ENCODE measurements at regions not wholly inside any gene's neighbourhood (a gene's known extent, or its start where the extent isn't known, plus 50 kb on each side); places are given as distances from the start of the nearest gene placed in this dataset.

GRCh38 chr10:125399289-125399688, 238.9 kb upstream of the CTBP2 start:
- no peak for DNase-seq
- Mint-ChIP-seq H3K4me3 (no peak overlapping the region), H3K4me1 (ENCODE audit: low read depth) (no peaks in the 10 kb centered on the region), H3K36me3 (ENCODE audit: low read depth) (no peaks in the 10 kb centered on the region), H3K9me3 (peaks cover 1% of the 10 kb centered on the region), H3K27ac (no peak overlapping the region), H3K27me3 (ENCODE audit: low read depth) (no peaks in the 10 kb centered on the region)
- CTCF ChIA-PET, result no interaction called here
- intact Hi-C loops (cut with micrococcal nuclease), result no loop called here

GRCh38 chr10:125398270-125398669, 237.9 kb upstream of the CTBP2 start:
- no peaks in the 10 kb centered on the region for H3K9me3 Mint-ChIP-seq
- CTCF ChIA-PET, result no interaction called here
- H3K27ac Mint-ChIP-seq, result no peak overlapping the region
- H3K27me3 Mint-ChIP-seq (ENCODE audit: low read depth), result no peaks in the 10 kb centered on the region
- no peaks in the 10 kb centered on the region for H3K36me3 Mint-ChIP-seq (ENCODE audit: low read depth)
- intact Hi-C loops (cut with micrococcal nuclease), result no loop called here
- no peaks in the 10 kb centered on the region for H3K4me1 Mint-ChIP-seq (ENCODE audit: low read depth)
- DNase-seq, result no peak
- no peak overlapping the region for H3K4me3 Mint-ChIP-seq

GRCh38 chr10:125397608-125398007, 237.2 kb upstream of the CTBP2 start:
- Mint-ChIP-seq H3K9me3 (no peaks in the 10 kb centered on the region), H3K27ac (no peak overlapping the region), H3K36me3 (ENCODE audit: low read depth) (no peaks in the 10 kb centered on the region), H3K27me3 (ENCODE audit: low read depth) (no peaks in the 10 kb centered on the region), H3K4me3 (no peak overlapping the region), H3K4me1 (ENCODE audit: low read depth) (no peaks in the 10 kb centered on the region)
- no peak for DNase-seq
- intact Hi-C loops (cut with micrococcal nuclease), result no loop called here
- CTCF ChIA-PET, result no interaction called here

- Mint-ChIP-seq H3K4me3 (no peak overlapping the region), H3K27me3 (ENCODE audit: low read depth) (no peaks in the 10 kb centered on the region), H3K27ac (no peak overlapping the region), H3K9me3 (no peaks in the 10 kb centered on the region), H3K4me1 (ENCODE audit: low read depth) (no peaks in the 10 kb centered on the region), H3K36me3 (ENCODE audit: low read depth) (no peaks in the 10 kb centered on the region)
- CTCF ChIA-PET, result no interaction called here
- no peak for DNase-seq
- intact Hi-C loops (cut with micrococcal nuclease), result no loop called here
Measured at GRCh38 chr10:125396676-125397075, 236.3 kb upstream of the CTBP2 start.

- no peak for DNase-seq
- H3K36me3 Mint-ChIP-seq (ENCODE audit: low read depth), result no peaks in the 10 kb centered on the region
- CTCF ChIA-PET, result no interaction called here
- H3K9me3 Mint-ChIP-seq, result peaks cover 8% of the 10 kb centered on the region
- no peaks in the 10 kb centered on the region for H3K4me1 Mint-ChIP-seq (ENCODE audit: low read depth)
- no peak overlapping the region for H3K4me3 Mint-ChIP-seq
- intact Hi-C loops (cut with micrococcal nuclease), result no loop called here
- H3K27me3 Mint-ChIP-seq (ENCODE audit: low read depth), result no peaks in the 10 kb centered on the region
- no peak overlapping the region for H3K27ac Mint-ChIP-seq
Measured at GRCh38 chr10:125392609-125393008, 232.2 kb upstream of the CTBP2 start.

- CTCF ChIA-PET, result no interaction called here
- DNase-seq, result no peak
- no peaks in the 10 kb centered on the region for H3K36me3 Mint-ChIP-seq (ENCODE audit: low read depth)
- H3K9me3 Mint-ChIP-seq, result peaks cover 8% of the 10 kb centered on the region
- H3K4me1 Mint-ChIP-seq (ENCODE audit: low read depth), result no peaks in the 10 kb centered on the region
- intact Hi-C loops (cut with micrococcal nuclease), result no loop called here
- H3K4me3 Mint-ChIP-seq, result no peak overlapping the region
- no peaks in the 10 kb centered on the region for H3K27me3 Mint-ChIP-seq (ENCODE audit: low read depth)
- H3K27ac Mint-ChIP-seq, result no peak overlapping the region
Measured at GRCh38 chr10:125392154-125392553, 231.8 kb upstream of the CTBP2 start.

- no peaks in the 10 kb centered on the region for H3K36me3 Mint-ChIP-seq (ENCODE audit: low read depth)
- no peak overlapping the region for H3K27ac Mint-ChIP-seq
- H3K4me3 Mint-ChIP-seq, result no peak overlapping the region
- DNase-seq, result no peak
- CTCF ChIA-PET, result no interaction called here
- H3K27me3 Mint-ChIP-seq (ENCODE audit: low read depth), result no peaks in the 10 kb centered on the region
- no peaks in the 10 kb centered on the region for H3K4me1 Mint-ChIP-seq (ENCODE audit: low read depth)
- H3K9me3 Mint-ChIP-seq, result peaks cover 8% of the 10 kb centered on the region
- intact Hi-C loops (cut with micrococcal nuclease), result no loop called here
Measured at GRCh38 chr10:125389648-125390047, 229.3 kb upstream of the CTBP2 start.

- H3K4me1 Mint-ChIP-seq (ENCODE audit: low read depth), result no peaks in the 10 kb centered on the region
- CTCF ChIA-PET, result no interaction called here
- H3K36me3 Mint-ChIP-seq (ENCODE audit: low read depth), result no peaks in the 10 kb centered on the region
- intact Hi-C loops (cut with micrococcal nuclease), result no loop called here
- H3K4me3 Mint-ChIP-seq, result no peak overlapping the region
- DNase-seq, result no peak
- peaks cover 18% of the 10 kb centered on the region for H3K9me3 Mint-ChIP-seq
- H3K27ac Mint-ChIP-seq, result no peak overlapping the region
- peaks cover 2% of the 10 kb centered on the region for H3K27me3 Mint-ChIP-seq (ENCODE audit: low read depth)
Measured at GRCh38 chr10:125379592-125379991, 219.2 kb upstream of the CTBP2 start.

GRCh38 chr10:125377368-125377767, 217.0 kb upstream of the CTBP2 start:
- DNase-seq, result no peak
- intact Hi-C loops (cut with micrococcal nuclease), result no loop called here
- CTCF ChIA-PET, result no interaction called here

GRCh38 chr10:125375210-125375609, 214.8 kb upstream of the CTBP2 start:
- DNase-seq, result no peak

More at GRCh38 chr10:125377368-125377767, 217.0 kb upstream of the CTBP2 start:
- no peak overlapping the region for H3K27ac Mint-ChIP-seq
- H3K9me3 Mint-ChIP-seq, result peaks cover 9% of the 10 kb centered on the region
- H3K36me3 Mint-ChIP-seq (ENCODE audit: low read depth), result no peaks in the 10 kb centered on the region
- H3K4me1 Mint-ChIP-seq (ENCODE audit: low read depth), result no peaks in the 10 kb centered on the region
- H3K4me3 Mint-ChIP-seq, result no peak overlapping the region
- no peaks in the 10 kb centered on the region for H3K27me3 Mint-ChIP-seq (ENCODE audit: low read depth)

GRCh38 chr10:125373546-125373945, 213.2 kb upstream of the CTBP2 start:
- peaks cover 6% of the 10 kb centered on the region for H3K27me3 Mint-ChIP-seq (ENCODE audit: low read depth)
- CTCF ChIA-PET, result no interaction called here
- no peaks in the 10 kb centered on the region for H3K36me3 Mint-ChIP-seq (ENCODE audit: low read depth)
- intact Hi-C loops (cut with micrococcal nuclease), result no loop called here
- no peak overlapping the region for H3K27ac Mint-ChIP-seq
- H3K4me3 Mint-ChIP-seq, result no peak overlapping the region
- no peaks in the 10 kb centered on the region for H3K9me3 Mint-ChIP-seq
- no peaks in the 10 kb centered on the region for H3K4me1 Mint-ChIP-seq (ENCODE audit: low read depth)
- no peak for DNase-seq

More at GRCh38 chr10:125375210-125375609, 214.8 kb upstream of the CTBP2 start:
- H3K36me3 Mint-ChIP-seq (ENCODE audit: low read depth), result no peaks in the 10 kb centered on the region
- CTCF ChIA-PET, result no interaction called here
- intact Hi-C loops (cut with micrococcal nuclease), result no loop called here
- H3K27ac Mint-ChIP-seq, result no peak overlapping the region
- no peaks in the 10 kb centered on the region for H3K4me1 Mint-ChIP-seq (ENCODE audit: low read depth)
- no peak overlapping the region for H3K4me3 Mint-ChIP-seq
- peaks cover 5% of the 10 kb centered on the region for H3K27me3 Mint-ChIP-seq (ENCODE audit: low read depth)
- H3K9me3 Mint-ChIP-seq, result peaks cover 8% of the 10 kb centered on the region

GRCh38 chr10:125370578-125370977, 210.2 kb upstream of the CTBP2 start:
- CTCF ChIA-PET, result no interaction called here
- intact Hi-C loops (cut with micrococcal nuclease), result no loop called here
- Mint-ChIP-seq H3K27me3 (ENCODE audit: low read depth) (peaks cover 6% of the 10 kb centered on the region), H3K27ac (no peak overlapping the region), H3K36me3 (ENCODE audit: low read depth) (no peaks in the 10 kb centered on the region), H3K4me3 (no peak overlapping the region), H3K9me3 (no peaks in the 10 kb centered on the region), H3K4me1 (ENCODE audit: low read depth) (no peaks in the 10 kb centered on the region)
- no peak for DNase-seq

GRCh38 chr10:125369382-125370326, 209.3 kb upstream of the CTBP2 start:
- CTCF ChIA-PET, result no interaction called here
- no peak overlapping the region for H3K27ac Mint-ChIP-seq

More at GRCh38 chr10:125369382-125370326, 209.3 kb upstream of the CTBP2 start:
- intact Hi-C loops (cut with micrococcal nuclease), result no loop called here
- Mint-ChIP-seq H3K27me3 (ENCODE audit: low read depth) (peaks cover 6% of the 10 kb centered on the region), H3K9me3 (peaks cover 6% of the 10 kb centered on the region), H3K36me3 (ENCODE audit: low read depth) (no peaks in the 10 kb centered on the region), H3K4me3 (no peak overlapping the region), H3K4me1 (ENCODE audit: low read depth) (no peaks in the 10 kb centered on the region)
- no peak for DNase-seq
